Peyer's patch (tissue), 4 donors: ENCODE measurements at regions not wholly inside any gene's neighbourhood (a gene's known extent, or its start where the extent isn't known, plus 50 kb on each side); places are given as distances from the start of the nearest gene placed in this dataset.

ENCODE experiments used
- DNase-seq, 3 donors: peaks; one replicate each; pipeline ENCODE4 v3.0.0-alpha.2; 2017 to 2019
- H3K27ac ChIP-seq, 4 donors: fragments of 200-600 bp; sonication (generic); one replicate each; pipeline ENCODE4 v1.5.1; 2016 to 2019
- H3K27me3 ChIP-seq, 2 donors: fragments of 200-600 bp; sonication (generic); one replicate each; pipeline ENCODE4 v1.5.1; 2019
- H3K36me3 ChIP-seq, 3 donors: fragments of 200-600 bp; sonication (generic); one replicate each; pipeline ENCODE4 v1.5.1; 2016 to 2019
- H3K4me1 ChIP-seq, 4 donors: fragments of 200-600 bp; sonication (generic); one replicate each; pipeline ENCODE4 v1.5.1; 2016 to 2019
- H3K4me3 ChIP-seq, 4 donors: fragments of 200-600 bp; sonication (generic); 1 replicate in 3 of 4; 2 replicates in 1 of 4; pipeline ENCODE4 v1.5.1; 2016 to 2019; ENCODE audit warnings: mild to moderate bottlenecking in 1 of 4
- H3K9me3 ChIP-seq, 4 donors: fragments of 200-600 bp; sonication (generic); one replicate each; pipeline ENCODE4 v1.5.1; 2016 to 2019; ENCODE audit warnings: mild to moderate bottlenecking in 1 of 4
- CTCF ChIP-seq, 6 experiments: fragments of 450-650 bp in 4 of 6; fragments of 200-600 bp in 2 of 6; sonication (generic) in 1 of 6; IDR thresholded peaks; one replicate each; pipeline ENCODE4 v1.5.1; 2017 to 2019; ENCODE audit warnings: antibody characterized with exemption in 6 of 6, mild to moderate bottlenecking in 3 of 6, moderate library complexity in 1 of 6
- POLR2A ChIP-seq, 2 donors: fragments of 450-650 bp; IDR thresholded peaks; one replicate each; pipeline ENCODE4 v1.5.1; 2017; ENCODE audit warnings: antibody characterized with exemption in 2 of 2, mild to moderate bottlenecking in 2 of 2, moderate library complexity in 2 of 2

- H3K4me3 ChIP-seq: no peak overlapping the region
- no peak for TF ChIP-seq CTCF (IDR thresholded peaks at IDR 0.05)
- TF ChIP-seq POLR2A (IDR thresholded peaks at IDR 0.05): no peak
- no peak overlapping the region for H3K27ac ChIP-seq
Measured at GRCh38 chr6:169898788-169899480, 147.5 kb downstream of the ERMARD start.

GRCh38 chr6:169897601-169898358 is 146.4 kb downstream of the ERMARD start:
- DNase-seq: peak in 1 of 3 donors; percentile 26
- Histone ChIP-seq H3K36me3 (no peaks in the 10 kb centered on the region), H3K4me1 (no peaks in the 10 kb centered on the region), H3K4me3 (no peak overlapping the region), H3K27ac (no peak overlapping the region), H3K9me3 (no peaks in the 10 kb centered on the region), H3K27me3 (no peaks in the 10 kb centered on the region)
- TF ChIP-seq CTCF (IDR thresholded peaks at IDR 0.05): no peak
- TF ChIP-seq POLR2A (IDR thresholded peaks at IDR 0.05): no peak

More at GRCh38 chr6:169898788-169899480, 147.5 kb downstream of the ERMARD start:
- Histone ChIP-seq H3K27me3 (no peaks in the 10 kb centered on the region), H3K36me3 (no peaks in the 10 kb centered on the region), H3K4me1 (no peaks in the 10 kb centered on the region), H3K9me3 (no peaks in the 10 kb centered on the region)
- no peak for DNase-seq

- Histone ChIP-seq H3K27me3 (no peaks in the 10 kb centered on the region), H3K4me3 (no peak overlapping the region), H3K9me3 (no peaks in the 10 kb centered on the region), H3K4me1 (no peaks in the 10 kb centered on the region), H3K36me3 (no peaks in the 10 kb centered on the region), H3K27ac (no peak overlapping the region)
- TF ChIP-seq POLR2A (IDR thresholded peaks at IDR 0.05): no peak
- no peak for TF ChIP-seq CTCF (IDR thresholded peaks at IDR 0.05)
- peak in 1 of 3 donors; percentile 29 for DNase-seq
Measured at GRCh38 chr6:169896826-169897456, 145.5 kb downstream of the ERMARD start.

GRCh38 chr6:169895926-169896761 is 144.7 kb downstream of the ERMARD start:
- H3K9me3 ChIP-seq: no peaks in the 10 kb centered on the region
- DNase-seq: no peak
- TF ChIP-seq CTCF (IDR thresholded peaks at IDR 0.05) (no peak), POLR2A (IDR thresholded peaks at IDR 0.05) (no peak)
- H3K4me1 ChIP-seq: no peaks in the 10 kb centered on the region
- no peaks in the 10 kb centered on the region for H3K27me3 ChIP-seq
- no peaks in the 10 kb centered on the region for H3K36me3 ChIP-seq
- H3K27ac ChIP-seq: no peak overlapping the region
- H3K4me3 ChIP-seq: no peak overlapping the region

GRCh38 chr6:169895000-169895759 is 143.8 kb downstream of the ERMARD start:
- no peak overlapping the region for H3K27ac ChIP-seq
- H3K27me3 ChIP-seq: no peaks in the 10 kb centered on the region
- TF ChIP-seq CTCF (IDR thresholded peaks at IDR 0.05): no peak
- no peak for TF ChIP-seq POLR2A (IDR thresholded peaks at IDR 0.05)
- no peak overlapping the region for H3K4me3 ChIP-seq
- H3K9me3 ChIP-seq: no peaks in the 10 kb centered on the region
- no peaks in the 10 kb centered on the region for H3K4me1 ChIP-seq
- H3K36me3 ChIP-seq: no peaks in the 10 kb centered on the region
- DNase-seq: no peak
